ENCODE measurements at regions not wholly inside any gene's neighbourhood (a gene's known extent, or its start where the extent isn't known, plus 50 kb on each side); places are given as distances from the start of the nearest gene placed in this dataset.

DNA sequence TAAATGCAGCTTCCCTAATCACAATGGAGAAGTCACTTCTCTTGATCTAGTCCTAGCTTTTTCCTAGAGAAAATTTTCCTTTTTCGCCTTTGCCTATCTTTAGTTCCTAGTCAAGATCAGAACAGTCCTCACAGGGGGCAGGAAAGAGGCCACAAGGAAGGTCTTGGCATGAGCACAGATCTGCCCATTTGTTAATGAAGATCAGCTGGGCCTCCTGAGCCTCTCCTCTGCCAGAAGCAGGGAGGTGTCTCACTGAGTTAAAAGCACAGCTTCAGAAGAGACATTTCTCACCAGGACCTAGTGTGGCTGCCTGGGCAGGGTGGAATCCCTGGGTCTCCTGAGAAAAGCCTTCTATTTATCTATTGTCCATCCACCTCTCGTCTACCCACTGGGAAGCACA is 357.8 kb downstream of the TMEM38B start:
- TF ChIP-seq TAF1 (IDR thresholded peaks at IDR 0.05; ENCODE audit: borderline replicate concordance, insufficient read depth, low read length) (no peak), FOXP2 (optimal IDR thresholded peaks at IDR 0.05; ENCODE audit: borderline replicate concordance, extremely low read depth, extremely low read length, insufficient read depth) (no peak), POLR2AphosphoS5 (IDR thresholded peaks at IDR 0.05; ENCODE audit: low read depth, low read length) (no peak)
- TF ChIP-seq, protein P1, sequence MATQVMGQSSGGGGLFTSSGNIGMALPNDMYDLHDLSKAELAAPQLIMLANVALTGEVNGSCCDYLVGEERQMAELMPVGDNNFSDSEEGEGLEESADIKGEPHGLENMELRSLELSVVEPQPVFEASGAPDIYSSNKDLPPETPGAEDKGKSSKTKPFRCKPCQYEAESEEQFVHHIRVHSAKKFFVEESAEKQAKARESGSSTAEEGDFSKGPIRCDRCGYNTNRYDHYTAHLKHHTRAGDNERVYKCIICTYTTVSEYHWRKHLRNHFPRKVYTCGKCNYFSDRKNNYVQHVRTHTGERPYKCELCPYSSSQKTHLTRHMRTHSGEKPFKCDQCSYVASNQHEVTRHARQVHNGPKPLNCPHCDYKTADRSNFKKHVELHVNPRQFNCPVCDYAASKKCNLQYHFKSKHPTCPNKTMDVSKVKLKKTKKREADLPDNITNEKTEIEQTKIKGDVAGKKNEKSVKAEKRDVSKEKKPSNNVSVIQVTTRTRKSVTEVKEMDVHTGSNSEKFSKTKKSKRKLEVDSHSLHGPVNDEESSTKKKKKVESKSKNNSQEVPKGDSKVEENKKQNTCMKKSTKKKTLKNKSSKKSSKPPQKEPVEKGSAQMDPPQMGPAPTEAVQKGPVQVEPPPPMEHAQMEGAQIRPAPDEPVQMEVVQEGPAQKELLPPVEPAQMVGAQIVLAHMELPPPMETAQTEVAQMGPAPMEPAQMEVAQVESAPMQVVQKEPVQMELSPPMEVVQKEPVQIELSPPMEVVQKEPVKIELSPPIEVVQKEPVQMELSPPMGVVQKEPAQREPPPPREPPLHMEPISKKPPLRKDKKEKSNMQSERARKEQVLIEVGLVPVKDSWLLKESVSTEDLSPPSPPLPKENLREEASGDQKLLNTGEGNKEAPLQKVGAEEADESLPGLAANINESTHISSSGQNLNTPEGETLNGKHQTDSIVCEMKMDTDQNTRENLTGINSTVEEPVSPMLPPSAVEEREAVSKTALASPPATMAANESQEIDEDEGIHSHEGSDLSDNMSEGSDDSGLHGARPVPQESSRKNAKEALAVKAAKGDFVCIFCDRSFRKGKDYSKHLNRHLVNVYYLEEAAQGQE (IDR thresholded peaks at IDR 0.05; ENCODE audit: insufficient read depth in 1 of 2, low read depth in 2 of 2, low read length in 2 of 2) = no peak

DNA sequence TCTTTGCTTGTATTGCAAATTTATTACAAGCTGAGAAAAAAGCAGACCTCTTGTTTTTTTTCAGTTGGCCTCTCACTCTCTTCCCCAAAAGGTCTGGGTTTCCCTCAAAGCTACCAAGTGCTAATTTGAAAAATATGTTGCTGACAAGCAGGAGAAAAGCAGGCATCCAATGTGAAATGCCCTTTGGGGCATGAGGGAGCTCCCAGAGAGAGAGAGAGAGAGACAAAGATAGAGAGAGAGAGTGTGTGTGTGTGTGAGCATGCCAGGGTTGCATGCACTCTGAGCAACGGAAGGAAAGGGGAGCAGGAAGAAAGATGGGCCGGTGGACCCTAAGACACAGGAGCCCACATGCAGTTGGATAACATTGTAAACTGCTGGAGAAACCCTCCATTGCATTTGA is 358.4 kb downstream of the TMEM38B start:
- no peak for TF ChIP-seq FOXP2 (optimal IDR thresholded peaks at IDR 0.05; ENCODE audit: borderline replicate concordance, extremely low read depth, extremely low read length, insufficient read depth)
- TF ChIP-seq SIN3A (IDR thresholded peaks at IDR 0.05; ENCODE audit: borderline replicate concordance, insufficient read depth, low read length) = no peak
- TF ChIP-seq, protein P1 (IDR thresholded peaks at IDR 0.05; ENCODE audit: insufficient read depth in 1 of 2, low read depth in 2 of 2, low read length in 2 of 2) = no peak
- no peak for TF ChIP-seq TAF1 (IDR thresholded peaks at IDR 0.05; ENCODE audit: borderline replicate concordance, insufficient read depth, low read length)
- TF ChIP-seq POLR2AphosphoS5 (IDR thresholded peaks at IDR 0.05; ENCODE audit: low read depth, low read length) = no peak

DNA sequence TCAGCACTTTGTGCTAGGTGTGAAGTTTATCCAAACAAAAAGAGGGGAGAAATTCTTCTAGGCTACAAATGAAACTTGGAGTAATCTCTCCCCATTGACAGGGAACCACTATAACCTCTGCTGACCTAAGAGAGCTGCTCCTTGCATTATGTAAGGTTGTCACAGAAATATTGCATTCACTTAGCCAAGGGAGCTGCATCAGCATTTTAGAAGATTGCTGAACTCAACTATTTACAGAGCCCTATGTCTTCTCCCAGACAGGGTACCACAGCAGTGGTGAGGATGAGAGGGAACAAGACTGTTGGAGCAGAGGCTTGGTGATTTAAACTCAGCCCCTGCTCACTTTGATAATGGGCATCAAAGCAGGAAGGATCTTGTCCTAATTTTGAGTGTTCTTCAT is 362.0 kb downstream of the TMEM38B start:
- TF ChIP-seq FOXP2 (optimal IDR thresholded peaks at IDR 0.05; ENCODE audit: borderline replicate concordance, extremely low read depth, extremely low read length, insufficient read depth) (no peak), TAF1 (IDR thresholded peaks at IDR 0.05; ENCODE audit: borderline replicate concordance, insufficient read depth, low read length) (no peak), POLR2AphosphoS5 (IDR thresholded peaks at IDR 0.05; ENCODE audit: low read depth, low read length) (no peak), SIN3A (IDR thresholded peaks at IDR 0.05; ENCODE audit: borderline replicate concordance, insufficient read depth, low read length) (no peak)
- TF ChIP-seq, protein P1 (IDR thresholded peaks at IDR 0.05; ENCODE audit: insufficient read depth in 1 of 2, low read depth in 2 of 2, low read length in 2 of 2) = no peak

DNA sequence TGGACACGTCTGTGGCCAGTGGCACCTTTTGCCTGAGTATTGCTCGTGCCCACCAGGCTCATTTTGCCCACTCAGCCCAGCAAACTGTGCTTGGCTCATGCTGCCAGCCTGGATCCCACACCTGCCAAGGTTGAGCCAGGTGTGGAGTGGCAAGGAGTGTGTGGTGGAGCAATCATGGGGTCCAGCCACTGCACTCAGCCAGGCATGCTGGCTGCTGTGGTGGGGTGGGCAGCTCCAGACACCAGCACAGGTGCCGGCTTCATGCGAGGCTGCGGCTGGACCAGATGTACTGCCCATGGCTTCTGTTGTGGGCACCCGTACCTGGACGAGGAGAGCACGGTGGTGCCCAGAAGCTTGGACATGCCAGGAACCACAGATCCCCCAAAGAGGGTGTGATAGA is 364.1 kb downstream of the TMEM38B start:
- TF ChIP-seq, protein P1 (IDR thresholded peaks at IDR 0.05; ENCODE audit: insufficient read depth in 1 of 2, low read depth in 2 of 2, low read length in 2 of 2) = no peak
- TF ChIP-seq FOXP2 (optimal IDR thresholded peaks at IDR 0.05; ENCODE audit: borderline replicate concordance, extremely low read depth, extremely low read length, insufficient read depth) (no peak), TAF1 (IDR thresholded peaks at IDR 0.05; ENCODE audit: borderline replicate concordance, insufficient read depth, low read length) (no peak), POLR2AphosphoS5 (IDR thresholded peaks at IDR 0.05; ENCODE audit: low read depth, low read length) (no peak), SIN3A (IDR thresholded peaks at IDR 0.05; ENCODE audit: borderline replicate concordance, insufficient read depth, low read length) (no peak)

DNA sequence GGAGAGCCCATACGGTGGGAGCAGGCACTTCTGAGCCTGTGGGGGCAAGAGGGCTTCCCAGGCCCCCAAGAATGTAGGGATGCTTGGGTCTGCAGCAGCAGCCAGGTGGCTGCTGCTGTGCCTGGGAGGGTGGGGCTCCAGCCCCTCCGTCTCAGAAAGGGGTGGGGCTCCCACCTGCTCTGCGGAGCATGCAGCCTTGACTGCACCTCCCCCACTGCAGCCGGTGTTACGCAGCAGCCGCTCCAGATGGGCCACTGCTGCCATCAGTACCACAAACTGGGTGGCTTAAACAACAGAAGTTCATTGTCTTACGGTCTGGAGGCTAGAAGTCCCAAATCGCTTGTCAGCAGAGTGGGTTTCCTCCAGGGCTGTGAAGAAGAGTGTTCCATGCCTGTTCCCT is 365.5 kb downstream of the TMEM38B start:
- no peak for TF ChIP-seq POLR2AphosphoS5 (IDR thresholded peaks at IDR 0.05; ENCODE audit: low read depth, low read length)

Measured in PFSK-1 (cell line).